A549 (cell line): ENCODE measurements at regions not wholly inside any gene's neighbourhood (a gene's known extent, or its start where the extent isn't known, plus 50 kb on each side); places are given as distances from the start of the nearest gene placed in this dataset.

Experiments used
- CEBPB ChIP-seq, 2 experiments: fragments of >200 bp in 1 of 2; sonication (Bioruptor Twin) in 1 of 2; formaldehyde crosslinking in 1 of 2; IDR thresholded peaks; 2 replicates each; pipeline ENCODE4 v1.6.1; 2012 to 2016
- EHMT2 ChIP-seq: fragments of 200-600 bp; sonication (generic); IDR thresholded peaks from 2 replicates; pipeline ENCODE4 v1.6.1; 2016; ENCODE audit warnings: antibody characterized with exemption, low read depth, mild to moderate bottlenecking, moderate library complexity
- EP300 ChIP-seq, 2 experiments: fragments of >200 bp; sonication (Bioruptor Twin); formaldehyde crosslinking; IDR thresholded peaks; 2 replicates in 1 of 2; 3 replicates in 1 of 2; pipeline ENCODE4 v1.6.1; 2016 to 2017
- ESRRA ChIP-seq: fragments of 150-350 bp; IDR thresholded peaks from 2 replicates; pipeline ENCODE4 v1.6.1; 2014; ENCODE audit warnings: mild to moderate bottlenecking, low read length, borderline replicate concordance
- HDAC2 ChIP-seq: fragments of 200-600 bp; sonication (generic); IDR thresholded peaks from 2 replicates; pipeline ENCODE4 v1.6.1; 2016
- MAFK ChIP-seq: fragments of 450-650 bp; IDR thresholded peaks from 2 replicates; pipeline ENCODE4 v1.6.1; 2014; ENCODE audit not compliant: partially characterized antibody
- MYC ChIP-seq: IDR thresholded peaks from 2 replicates; pipeline ENCODE4 v1.6.1; 2012; ENCODE audit warnings: mild to moderate bottlenecking, inconsistent platforms, low read length, improper control_type of control experiment, borderline replicate concordance
- POLR2A ChIP-seq: IDR thresholded peaks from 2 replicates; pipeline ENCODE4 v1.6.1; 2012; ENCODE audit warnings: mild to moderate bottlenecking, low read length
- SMC3 ChIP-seq: fragments of >200 bp; sonication (Bioruptor Twin); formaldehyde crosslinking; IDR thresholded peaks from 3 replicates; pipeline ENCODE4 v1.6.1; 2018; ENCODE audit warnings: inconsistent platforms
- TF ChIP-seq, protein P1 (sequence below): fragments of >200 bp; sonication (Bioruptor Twin); formaldehyde crosslinking; IDR thresholded peaks from 3 replicates; pipeline ENCODE4 v1.5.1; 2016
- TF ChIP-seq, protein P2 (sequence below): IDR thresholded peaks from 2 replicates; pipeline ENCODE4 v1.6.1; 2012; ENCODE audit warnings: low read depth, borderline replicate concordance

DNA sequence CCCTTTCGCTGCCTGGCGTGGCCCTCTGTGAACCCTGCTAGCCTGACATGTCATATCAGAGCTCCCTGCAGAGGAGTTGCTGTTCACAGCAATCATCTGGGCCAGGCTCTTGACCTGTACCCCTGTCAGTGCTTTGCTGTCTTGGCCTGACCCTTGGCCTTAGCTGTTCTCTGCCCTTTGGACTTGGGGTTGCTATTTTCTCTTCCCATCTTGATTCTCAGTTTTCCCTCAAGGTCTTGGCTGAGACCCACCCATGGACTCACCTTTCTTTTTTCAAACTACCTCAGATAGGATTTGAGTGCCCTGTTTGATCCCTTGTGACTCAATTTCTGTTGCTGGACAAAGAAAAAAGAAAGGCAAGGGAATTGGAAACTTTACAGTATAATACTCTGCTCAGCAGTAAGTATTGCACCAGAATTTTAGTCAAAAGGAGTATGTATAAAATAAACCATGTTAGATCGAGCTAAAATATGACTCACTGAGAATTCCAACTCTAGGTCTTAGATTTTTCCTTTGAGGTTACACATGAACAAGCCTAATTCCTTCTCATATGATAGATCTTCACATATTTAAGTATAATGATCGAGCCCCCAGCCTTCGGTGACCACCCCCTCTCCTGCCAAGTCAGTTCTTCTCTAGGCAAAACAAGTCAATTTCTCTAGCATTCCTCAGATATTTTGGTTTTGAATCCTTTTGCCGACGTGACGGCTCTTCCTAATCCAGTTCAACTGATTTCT is 110.5 kb downstream of the NGF start:
- TF ChIP-seq, protein P1, sequence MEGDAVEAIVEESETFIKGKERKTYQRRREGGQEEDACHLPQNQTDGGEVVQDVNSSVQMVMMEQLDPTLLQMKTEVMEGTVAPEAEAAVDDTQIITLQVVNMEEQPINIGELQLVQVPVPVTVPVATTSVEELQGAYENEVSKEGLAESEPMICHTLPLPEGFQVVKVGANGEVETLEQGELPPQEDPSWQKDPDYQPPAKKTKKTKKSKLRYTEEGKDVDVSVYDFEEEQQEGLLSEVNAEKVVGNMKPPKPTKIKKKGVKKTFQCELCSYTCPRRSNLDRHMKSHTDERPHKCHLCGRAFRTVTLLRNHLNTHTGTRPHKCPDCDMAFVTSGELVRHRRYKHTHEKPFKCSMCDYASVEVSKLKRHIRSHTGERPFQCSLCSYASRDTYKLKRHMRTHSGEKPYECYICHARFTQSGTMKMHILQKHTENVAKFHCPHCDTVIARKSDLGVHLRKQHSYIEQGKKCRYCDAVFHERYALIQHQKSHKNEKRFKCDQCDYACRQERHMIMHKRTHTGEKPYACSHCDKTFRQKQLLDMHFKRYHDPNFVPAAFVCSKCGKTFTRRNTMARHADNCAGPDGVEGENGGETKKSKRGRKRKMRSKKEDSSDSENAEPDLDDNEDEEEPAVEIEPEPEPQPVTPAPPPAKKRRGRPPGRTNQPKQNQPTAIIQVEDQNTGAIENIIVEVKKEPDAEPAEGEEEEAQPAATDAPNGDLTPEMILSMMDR = no peak
- TF ChIP-seq POLR2A (no peak), EHMT2 (no peak), EP300 (IDR thresholded peaks at IDR 0.05) (no peak), ESRRA (no peak), SMC3 (no peak), MAFK (no peak), MYC (no peak), CEBPB (IDR thresholded peaks at IDR 0.05) (no peak), HDAC2 (no peak)
- TF ChIP-seq, protein P2, sequence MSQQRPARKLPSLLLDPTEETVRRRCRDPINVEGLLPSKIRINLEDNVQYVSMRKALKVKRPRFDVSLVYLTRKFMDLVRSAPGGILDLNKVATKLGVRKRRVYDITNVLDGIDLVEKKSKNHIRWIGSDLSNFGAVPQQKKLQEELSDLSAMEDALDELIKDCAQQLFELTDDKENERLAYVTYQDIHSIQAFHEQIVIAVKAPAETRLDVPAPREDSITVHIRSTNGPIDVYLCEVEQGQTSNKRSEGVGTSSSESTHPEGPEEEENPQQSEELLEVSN = no peak
